ENCODE measurements at regions not wholly inside any gene's neighbourhood (a gene's known extent, or its start where the extent isn't known, plus 50 kb on each side); places are given as distances from the start of the nearest gene placed in this dataset.

DNA sequence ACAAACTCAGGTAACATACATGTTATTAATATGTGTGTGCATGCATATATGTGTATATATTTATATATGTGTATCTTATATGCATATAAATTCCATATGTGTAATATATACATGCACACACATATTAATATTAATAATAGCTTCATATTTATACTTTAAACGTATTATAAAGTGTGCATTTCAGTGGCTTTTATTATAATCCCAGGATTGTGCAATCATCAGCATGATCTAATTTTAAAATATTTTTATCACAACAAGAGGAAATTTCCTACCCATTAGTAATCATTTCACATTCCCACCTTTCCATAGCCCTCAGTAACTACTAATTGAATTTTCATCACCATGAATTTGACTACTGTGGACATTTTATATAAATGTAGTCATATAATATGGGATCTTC lies 2211.9 kb upstream of the TENM3 start:
- DNase-seq (ENCODE audit: low spot score), result no peak

DNA sequence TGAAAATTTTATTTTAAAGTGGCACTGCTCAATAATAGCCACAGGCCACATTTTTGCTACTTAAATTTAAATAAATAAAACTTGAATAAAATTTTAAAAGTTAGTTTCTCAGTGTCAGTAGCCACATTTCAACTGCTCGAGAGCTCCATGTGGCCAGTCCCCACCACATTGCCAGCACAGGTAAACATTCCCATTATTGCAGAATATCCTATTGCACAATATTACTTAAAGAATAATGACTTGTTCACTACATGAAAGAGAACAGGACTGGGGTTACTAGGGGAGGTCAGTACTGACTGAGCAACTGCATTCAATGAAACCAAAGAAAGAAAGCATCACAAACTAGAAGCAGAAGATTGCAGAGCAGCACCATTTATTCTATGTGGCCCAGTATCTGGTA lies 2201.6 kb upstream of the TENM3 start:
- DNase-seq (ENCODE audit: low spot score), result no peak

DNA sequence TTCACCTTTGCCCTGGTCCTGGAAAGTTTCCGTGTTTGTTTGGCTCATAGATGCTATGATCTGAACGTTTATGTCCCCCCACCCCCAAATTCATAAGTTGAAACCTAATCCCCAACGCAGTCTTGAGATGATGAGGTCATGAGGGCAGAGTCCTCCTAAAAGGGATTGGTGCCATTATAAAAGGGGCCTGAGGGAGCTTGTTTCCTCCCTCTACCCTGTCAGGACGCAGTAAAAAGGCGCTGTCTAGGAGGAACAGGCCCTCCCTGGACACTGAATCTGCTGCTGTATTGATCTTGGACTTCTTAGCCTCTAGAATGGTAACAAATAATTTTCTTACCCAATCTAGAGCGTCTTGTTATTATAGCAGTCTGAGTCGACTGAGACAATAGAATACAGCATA lies 2190.6 kb upstream of the TENM3 start:
- DNase-seq (ENCODE audit: low spot score), result no peak

DNA sequence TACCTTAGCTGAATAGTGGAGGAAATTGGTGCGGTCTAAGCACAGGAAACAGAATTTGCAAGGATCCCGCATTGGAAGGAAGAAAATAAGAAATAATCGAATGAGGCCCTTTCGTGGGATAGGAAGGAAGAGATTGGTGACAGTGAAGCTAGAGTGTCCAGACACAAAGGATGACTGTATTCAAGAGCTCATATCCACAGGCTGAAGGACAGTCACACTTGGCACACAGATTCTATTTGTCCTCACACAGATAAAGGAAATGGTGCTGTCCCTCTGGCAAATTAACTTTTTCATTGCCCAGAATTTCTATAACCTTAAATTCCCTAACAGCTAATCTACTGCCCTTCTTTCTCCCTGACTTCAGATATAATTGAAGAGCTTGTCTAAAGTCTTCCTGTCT lies 2188.9 kb upstream of the TENM3 start:
- DNase-seq (ENCODE audit: low spot score), result no peak

GRCh38 chr4:180057299-180057721 lies 2185.9 kb upstream of the TENM3 start:
- DNase-seq (ENCODE audit: low spot score), result no peak

GRCh38 chr4:180057891-180058671 lies 2185.1 kb upstream of the TENM3 start:
- no peak for DNase-seq (ENCODE audit: low spot score)

GRCh38 chr4:180058691-180059215 lies 2184.4 kb upstream of the TENM3 start:
- DNase-seq (ENCODE audit: low spot score), result no peak

DNA sequence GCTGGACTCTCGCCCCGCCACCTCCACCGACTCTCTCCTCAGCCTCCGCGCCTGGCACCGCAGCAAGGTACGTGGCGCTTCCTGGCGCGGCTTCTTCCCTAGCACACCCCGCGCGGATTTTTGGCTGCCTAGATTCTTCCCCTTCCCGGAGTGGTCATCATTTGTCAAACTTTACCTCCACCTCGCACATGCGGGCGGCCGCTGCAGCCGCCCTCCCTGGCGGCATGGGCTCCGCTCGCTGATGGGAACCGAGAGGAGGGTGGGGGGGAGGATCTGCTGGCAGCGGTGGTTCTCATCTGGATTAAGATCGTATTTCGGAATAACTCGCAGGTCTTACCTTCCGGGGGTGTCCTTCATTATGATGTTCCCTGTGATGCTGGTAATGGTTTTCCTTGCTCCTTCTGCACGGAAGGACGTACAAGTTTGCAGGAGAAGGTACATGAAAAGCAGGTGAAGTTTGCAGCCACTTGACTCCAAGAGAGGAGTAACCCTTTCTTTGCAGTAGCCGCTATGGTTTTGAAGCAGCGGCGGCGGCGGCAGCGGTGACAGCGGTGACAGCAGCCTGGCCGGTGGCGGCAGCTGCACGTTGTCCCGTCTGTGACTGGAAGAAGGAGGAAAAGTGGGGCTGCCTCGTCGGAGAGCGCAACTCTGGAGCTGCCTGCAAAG lies 2183.9 kb upstream of the TENM3 start:
- DNase-seq (ENCODE audit: low spot score), result no peak

- no peak for DNase-seq (ENCODE audit: low spot score)
Observed at GRCh38 chr4:180060159-180060889, 2182.9 kb upstream of the TENM3 start.

DNA sequence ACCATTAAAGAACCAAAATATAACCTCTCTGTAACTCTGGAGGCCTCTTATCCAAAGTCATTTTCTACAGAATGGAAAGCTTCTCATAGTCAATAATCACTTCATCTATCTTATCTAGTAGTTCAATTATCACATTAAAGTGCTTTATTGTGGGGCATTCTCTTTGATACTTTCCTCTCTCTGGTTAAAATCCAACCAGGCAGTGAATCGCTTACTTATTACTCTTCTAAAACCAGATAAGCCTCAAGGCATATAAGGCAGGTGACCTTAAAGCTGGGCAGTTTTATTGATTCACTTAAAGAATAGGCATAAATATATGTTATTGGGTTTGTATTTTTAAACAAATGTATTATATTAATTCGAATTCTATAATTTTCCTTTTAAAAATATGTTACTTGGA lies 2162.1 kb upstream of the TENM3 start:
- DNase-seq (ENCODE audit: low spot score), result no peak

DNA sequence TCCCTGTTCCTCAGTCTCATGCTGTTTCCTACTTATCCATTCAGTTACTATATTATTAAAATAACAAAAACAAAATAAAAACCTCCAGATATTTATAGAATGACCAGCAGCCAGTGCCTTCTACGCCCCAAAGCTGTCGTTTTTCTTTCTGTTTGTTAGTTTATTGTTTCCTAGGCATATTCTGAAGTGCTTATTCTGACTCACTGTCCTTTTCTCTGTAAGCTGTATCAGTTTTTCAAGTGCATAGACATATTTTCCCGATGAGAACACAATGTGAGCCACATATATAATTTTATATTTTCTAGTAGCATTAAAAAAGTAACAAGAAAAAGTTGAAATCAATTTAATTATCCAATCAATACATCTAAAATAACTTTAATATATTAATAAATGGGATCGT lies 2158.6 kb upstream of the TENM3 start:
- no peak for DNase-seq (ENCODE audit: low spot score)

DNA sequence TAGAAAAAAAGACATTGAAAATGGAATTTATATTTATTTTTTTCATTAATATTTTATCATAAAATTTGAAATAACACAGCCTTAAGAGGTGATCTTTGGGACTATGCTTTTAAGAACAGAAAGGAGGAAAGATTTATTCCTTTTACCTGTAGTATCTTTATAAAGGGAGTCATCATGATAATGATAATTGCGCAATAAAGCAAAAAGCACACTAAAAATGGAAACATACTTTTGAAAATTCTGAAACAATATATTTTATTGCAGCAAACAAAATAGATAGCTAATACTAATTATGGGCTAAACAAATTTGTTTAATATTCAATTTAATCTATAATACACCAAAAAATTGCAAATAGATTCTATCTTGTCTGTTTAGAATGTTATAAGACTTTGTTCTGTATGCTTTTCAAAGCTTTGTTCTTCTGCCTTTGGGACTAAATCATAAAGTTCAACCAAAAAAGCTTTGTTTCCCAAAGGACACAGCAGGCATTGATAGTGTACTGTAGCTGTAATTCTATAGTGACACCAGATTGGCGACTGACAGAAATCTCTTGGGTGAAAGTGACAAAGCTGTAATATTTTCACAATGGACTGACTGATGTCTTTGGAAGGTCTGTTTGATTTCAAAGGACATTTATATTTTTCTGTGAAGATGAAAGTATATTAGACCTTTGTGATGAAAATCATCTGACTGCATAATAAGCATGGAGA lies 2156.6 kb upstream of the TENM3 start:
- DNase-seq (ENCODE audit: low spot score), result no peak

- no peak for DNase-seq (ENCODE audit: low spot score)
Observed at GRCh38 chr4:180098586-180098985, 2144.6 kb upstream of the TENM3 start.

DNA sequence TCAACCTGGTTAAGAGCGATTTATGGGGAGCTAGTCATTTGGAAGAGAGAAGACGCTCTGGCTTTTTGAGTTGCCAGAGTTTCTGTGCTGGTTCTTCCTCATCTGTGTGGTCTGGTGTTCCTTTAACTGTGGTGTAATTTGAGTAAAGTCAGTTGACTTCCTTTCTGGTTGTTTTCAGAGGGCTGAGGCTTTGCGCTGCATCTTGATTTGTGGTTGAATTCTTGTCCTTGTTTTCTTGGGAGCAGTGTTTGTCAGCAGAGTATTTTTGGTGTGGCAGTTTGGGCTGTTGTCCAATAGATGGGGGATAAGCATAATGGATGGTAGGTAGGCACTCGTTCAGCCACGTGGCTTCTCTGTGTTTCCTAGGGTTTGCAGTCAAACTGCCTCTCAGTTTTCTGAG lies 2143.2 kb upstream of the TENM3 start:
- DNase-seq (ENCODE audit: low spot score), result no peak

DNA sequence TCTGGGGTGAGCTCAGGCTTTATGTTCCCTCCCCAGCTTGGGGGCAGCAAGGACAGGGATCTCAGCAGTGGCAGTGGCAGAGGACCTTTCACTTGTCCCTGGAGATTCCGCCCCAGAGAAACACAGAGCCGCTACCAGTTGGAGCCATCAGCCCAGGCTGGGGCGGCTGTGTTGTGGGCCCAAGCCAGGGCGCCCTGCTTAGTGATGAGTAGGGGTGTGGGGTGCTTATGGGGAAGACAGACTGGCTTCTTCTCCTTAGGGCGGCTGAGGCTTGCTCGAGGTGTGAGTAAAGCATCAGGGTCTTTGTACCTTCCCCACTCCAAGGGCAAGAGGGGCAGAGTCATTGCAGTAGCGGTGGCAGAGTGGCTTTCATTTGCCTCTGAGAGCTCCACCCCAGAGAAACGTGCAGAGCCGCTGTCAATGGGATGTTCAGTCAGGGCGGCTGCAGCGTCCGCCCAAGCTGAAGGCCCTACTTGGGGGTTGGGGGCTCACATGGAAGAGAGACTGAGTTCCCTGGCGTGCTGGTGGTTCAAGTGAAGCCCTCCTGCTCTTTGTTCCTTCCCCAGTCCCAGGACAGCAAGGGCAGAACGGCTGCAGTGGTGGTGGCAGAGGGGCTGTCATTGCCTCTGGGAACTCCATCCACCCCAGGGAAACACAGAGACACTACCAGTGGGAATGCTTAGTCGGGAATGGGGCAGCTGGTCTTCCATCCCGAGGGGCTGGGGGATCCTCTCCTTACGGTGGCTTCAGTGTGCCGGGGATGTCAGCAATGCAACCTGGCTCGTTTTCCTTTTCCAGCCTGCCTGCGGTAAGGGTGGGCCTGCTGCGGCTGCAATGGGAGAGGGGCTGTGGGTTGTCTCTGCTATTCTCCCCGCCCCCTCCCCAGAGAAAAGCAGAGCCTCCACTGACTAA lies 2142.5 kb upstream of the TENM3 start:
- DNase-seq (ENCODE audit: low spot score), result no peak

- DNase-seq (ENCODE audit: low spot score), result no peak
Observed at GRCh38 chr4:180101348-180102083, 2141.7 kb upstream of the TENM3 start.

GRCh38 chr4:180103794-180104193 lies 2139.4 kb upstream of the TENM3 start:
- DNase-seq (ENCODE audit: low spot score), result no peak

- DNase-seq (ENCODE audit: low spot score), result no peak
Observed at GRCh38 chr4:180105362-180105761, 2137.8 kb upstream of the TENM3 start.

DNA sequence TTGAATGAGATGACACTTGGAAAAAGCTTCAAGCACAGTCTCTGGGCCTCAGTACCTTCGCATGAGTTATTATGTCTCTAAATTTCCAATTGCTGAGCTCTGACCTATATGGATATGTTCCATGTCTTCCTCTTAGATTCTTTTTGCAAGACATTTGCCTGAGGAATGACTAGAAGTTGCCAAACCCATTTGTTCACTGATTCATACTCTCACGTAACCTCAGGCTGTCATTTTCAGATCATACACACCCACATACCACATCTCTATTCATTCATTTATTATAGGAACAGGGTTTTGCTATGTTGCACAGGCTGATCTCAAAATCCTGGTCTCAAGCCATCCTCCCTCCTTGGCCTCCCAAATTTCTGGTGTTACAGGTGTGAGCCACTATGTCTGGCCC lies 2137.1 kb upstream of the TENM3 start:
- no peak for DNase-seq (ENCODE audit: low spot score)

DNA sequence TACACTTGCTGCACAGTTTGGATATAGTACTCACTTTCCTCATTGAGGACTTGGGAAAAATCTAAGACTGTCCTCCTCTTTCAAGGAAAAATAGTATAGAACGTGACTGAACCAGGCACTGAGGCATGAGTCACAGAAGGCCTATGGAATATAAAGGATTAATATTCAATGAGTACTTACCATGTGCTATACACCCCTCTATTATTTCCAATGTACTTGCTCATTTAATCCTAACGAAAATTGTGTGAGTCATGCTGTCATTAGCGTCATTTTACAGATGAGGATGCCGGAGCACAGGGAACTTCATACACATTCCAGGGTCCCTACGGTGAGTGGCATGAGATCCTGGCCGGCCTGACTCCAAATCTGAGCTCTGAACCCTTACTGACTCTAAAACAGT lies 2136.2 kb upstream of the TENM3 start:
- no peak for DNase-seq (ENCODE audit: low spot score)
